Endothelial cell of umbilical vein (primary cell): ENCODE measurements at regions not wholly inside any gene's neighbourhood (a gene's known extent, or its start where the extent isn't known, plus 50 kb on each side); places are given as distances from the start of the nearest gene placed in this dataset.

ENCODE experiments used
- BruUV-seq: library from RNA; stranded (reverse); fragments of 400-500 nt; replicated peaks from 2 replicates; lab custom pipeline; 2021; lab: Mats Ljungman, UMichigan
- CTCF ChIA-PET: fragments of 300-600, 350-600 bp; sonication (Branson Sonifier 250); formaldehyde crosslinking; loops from one replicate; lab custom pipeline; 2021; ENCODE audit warnings: antibody characterized with exemption, inconsistent platforms; lab: Charles Lee
- POLR2A ChIA-PET: fragments of 300-600, 350-600 bp; sonication (Branson Sonifier 250); formaldehyde crosslinking; loops from one replicate; lab custom pipeline; 2021; ENCODE audit warnings: antibody characterized with exemption, inconsistent platforms; lab: Charles Lee
- DNase-seq: peaks from one replicate; pipeline ENCODE4 v3.0.0-alpha.2; 2011; ENCODE audit warnings: low read depth, low spot score
- FAIRE-seq: peaks from 2 replicates; lab custom pipeline; 2011; peaks lifted over from hg19 to GRCh38; lab: Jason Lieb, UNC
- H2AFZ ChIP-seq: 2 replicates; pipeline ENCODE4 v1.6.0; 2012; ENCODE audit warnings: low read depth, low read length, control low read depth, inconsistent platforms
- H3K27ac ChIP-seq: 2 replicates; pipeline ENCODE4 v1.5.1; 2011; ENCODE audit warnings: low read depth, mild to moderate bottlenecking, control low read depth, low read length, moderate library complexity; ENCODE audit not compliant: insufficient read depth
- H3K27me3 ChIP-seq, 2 experiments: 2 replicates each; pipeline versions ENCODE4 v1.6.0 to v1.6.1; 2011; ENCODE audit warnings: low read length in 2 of 2, mixed read lengths in 1 of 2; ENCODE audit not compliant: control insufficient read depth in 2 of 2, insufficient read depth in 2 of 2
- H3K36me3 ChIP-seq, 2 experiments: 2 replicates in 1 of 2; 3 replicates in 1 of 2; pipeline ENCODE4 v1.5.1; 2011; ENCODE audit warnings: low read length in 2 of 2, mild to moderate bottlenecking in 1 of 2, moderate library complexity in 1 of 2; ENCODE audit not compliant: control insufficient read depth in 2 of 2, insufficient read depth in 2 of 2; ENCODE audit errors: extremely low read depth in 1 of 2
- H3K4me1 ChIP-seq: 3 replicates; pipeline ENCODE4 v1.5.1; 2011; ENCODE audit warnings: mild to moderate bottlenecking, low read length; ENCODE audit not compliant: control insufficient read depth, insufficient read depth; ENCODE audit errors: extremely low read depth
- H3K4me2 ChIP-seq: 2 replicates; pipeline ENCODE4 v1.6.1; 2011; ENCODE audit warnings: low read length, control low read depth, mixed read lengths; ENCODE audit not compliant: insufficient read depth
- H3K4me3 ChIP-seq, 3 experiments: fragments of 200-600 bp in 1 of 3; sonication (generic), shearing (Covaris generic) in 1 of 3; replicated peaks in 1 of 3; 2 replicates each; pipeline ENCODE4 v1.5.1; 2011 to 2016; ENCODE audit warnings: control low read depth in 3 of 3, low read length in 3 of 3, mild to moderate bottlenecking in 2 of 3, inconsistent platforms in 1 of 3, low read depth in 1 of 3, moderate library complexity in 1 of 3; ENCODE audit not compliant: insufficient read depth in 1 of 3
- H3K79me2 ChIP-seq: 2 replicates; pipeline ENCODE4 v1.6.0; 2012; ENCODE audit warnings: low read length, inconsistent platforms; ENCODE audit not compliant: control insufficient read depth, insufficient read depth
- H3K9ac ChIP-seq: replicated peaks from 2 replicates; pipeline ENCODE3; 2011; ENCODE audit warnings: low read length, control low read depth; ENCODE audit not compliant: insufficient read depth; ENCODE audit errors: extremely low read depth
- H3K9me1 ChIP-seq: replicated peaks from 3 replicates; pipeline ENCODE4 v1.6.0; 2011; ENCODE audit warnings: mild to moderate bottlenecking, low read length; ENCODE audit not compliant: control insufficient read depth, insufficient read depth; ENCODE audit errors: extremely low read depth
- H3K9me3 ChIP-seq: replicated peaks from 2 replicates; pipeline ENCODE4 v1.5.1; 2012; ENCODE audit warnings: low read length, inconsistent platforms; ENCODE audit not compliant: control insufficient read depth, insufficient read depth
- H4K20me1 ChIP-seq: replicated peaks from 2 replicates; pipeline ENCODE3; 2011; ENCODE audit warnings: mild to moderate bottlenecking, low read length; ENCODE audit not compliant: control insufficient read depth, insufficient read depth; ENCODE audit errors: extremely low read depth
- EZH2 ChIP-seq: IDR thresholded peaks from 2 replicates; pipeline ENCODE4 v1.6.1; 2012; ENCODE audit warnings: borderline replicate concordance, low read depth, mild to moderate bottlenecking, moderate library complexity, low read length, inconsistent platforms; ENCODE audit not compliant: severe bottlenecking
- FOS ChIP-seq: IDR thresholded peaks from 2 replicates; pipeline ENCODE4 v1.6.1; 2011; ENCODE audit warnings: mild to moderate bottlenecking, low read length, moderate library complexity, borderline replicate concordance; ENCODE audit not compliant: insufficient read depth
- GATA2 ChIP-seq: IDR thresholded peaks from 2 replicates; pipeline ENCODE4 v1.7.0; 2011; ENCODE audit warnings: low read depth, mild to moderate bottlenecking, moderate library complexity, mixed read lengths, low read length; ENCODE audit not compliant: insufficient read length, insufficient read depth
- JUN ChIP-seq: IDR thresholded peaks from 2 replicates; pipeline ENCODE4 v1.6.1; 2011; ENCODE audit warnings: borderline replicate concordance, low read depth; ENCODE audit not compliant: insufficient read length, insufficient read depth
- MYC ChIP-seq: IDR thresholded peaks from one replicate; pipeline ENCODE4 v1.6.1; 2011; ENCODE audit warnings: mild to moderate bottlenecking, low read depth, low read length
- POLR2A ChIP-seq: IDR thresholded peaks from 2 replicates; pipeline ENCODE4 v1.6.1; 2012; ENCODE audit warnings: low read depth, mild to moderate bottlenecking, control low read depth, low read length
- POLR2AphosphoS5 ChIP-seq: IDR thresholded peaks from 2 replicates; pipeline ENCODE4 v1.6.1; 2012; ENCODE audit warnings: low read depth, mild to moderate bottlenecking, control low read depth, low read length, moderate library complexity; ENCODE audit not compliant: insufficient read depth
- dilution Hi-C: fragments of 300-500 bp; cut with MboI; formaldehyde crosslinking; loops from one replicate; pipeline ENCODE4 v1.15.0; 2019; ENCODE audit warnings: low sequenced_read_pairs; ENCODE audit not compliant: extremely low pct_ligation_motif_present
- intact Hi-C: fragments of 100-400 bp; cut with micrococcal nuclease; formaldehyde crosslinking; loops from one replicate; pipeline ENCODE4 v1.10.0; 2022
- TF ChIP-seq, protein P1 (sequence below), 2 donors: IDR thresholded peaks; 1 replicate in 1 of 2; 2 replicates in 1 of 2; pipeline ENCODE4 v1.5.1; 2011; ENCODE audit warnings: low read length in 2 of 2, mild to moderate bottlenecking in 2 of 2, moderate library complexity in 2 of 2, control low read depth in 1 of 2, inconsistent platforms in 1 of 2, low read depth in 1 of 2; ENCODE audit not compliant: insufficient read depth in 1 of 2; ENCODE audit errors: extremely low read depth in 1 of 2
- TF ChIP-seq, protein P2 (sequence below): IDR thresholded peaks from 2 replicates; pipeline ENCODE4 v1.6.1; 2011; ENCODE audit not compliant: insufficient read depth, insufficient read length

- Histone ChIP-seq H4K20me1 (no peaks in the 10 kb centered on the region), H3K9me3 (no peaks in the 10 kb centered on the region), H3K36me3 (no peaks in the 10 kb centered on the region), H3K9me1 (no peaks in the 10 kb centered on the region), H3K4me1 (no peaks in the 10 kb centered on the region), H3K4me2 (no peak overlapping the region), H3K9ac (no peak overlapping the region), H2AFZ (no peak overlapping the region), H3K27me3 (no peaks in the 10 kb centered on the region), H3K4me3 (no peak overlapping the region), H3K27ac (no peak overlapping the region), H3K79me2 (no peaks in the 10 kb centered on the region)
- intact Hi-C loops (no loop called here), dilution Hi-C loops (no loop called here)
- CTCF ChIA-PET: no interaction called here
- TF ChIP-seq, protein P1, sequence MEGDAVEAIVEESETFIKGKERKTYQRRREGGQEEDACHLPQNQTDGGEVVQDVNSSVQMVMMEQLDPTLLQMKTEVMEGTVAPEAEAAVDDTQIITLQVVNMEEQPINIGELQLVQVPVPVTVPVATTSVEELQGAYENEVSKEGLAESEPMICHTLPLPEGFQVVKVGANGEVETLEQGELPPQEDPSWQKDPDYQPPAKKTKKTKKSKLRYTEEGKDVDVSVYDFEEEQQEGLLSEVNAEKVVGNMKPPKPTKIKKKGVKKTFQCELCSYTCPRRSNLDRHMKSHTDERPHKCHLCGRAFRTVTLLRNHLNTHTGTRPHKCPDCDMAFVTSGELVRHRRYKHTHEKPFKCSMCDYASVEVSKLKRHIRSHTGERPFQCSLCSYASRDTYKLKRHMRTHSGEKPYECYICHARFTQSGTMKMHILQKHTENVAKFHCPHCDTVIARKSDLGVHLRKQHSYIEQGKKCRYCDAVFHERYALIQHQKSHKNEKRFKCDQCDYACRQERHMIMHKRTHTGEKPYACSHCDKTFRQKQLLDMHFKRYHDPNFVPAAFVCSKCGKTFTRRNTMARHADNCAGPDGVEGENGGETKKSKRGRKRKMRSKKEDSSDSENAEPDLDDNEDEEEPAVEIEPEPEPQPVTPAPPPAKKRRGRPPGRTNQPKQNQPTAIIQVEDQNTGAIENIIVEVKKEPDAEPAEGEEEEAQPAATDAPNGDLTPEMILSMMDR (IDR thresholded peaks at IDR 0.05; ENCODE audit: extremely low read depth in 1 of 2, insufficient read depth in 1 of 2, low read depth in 1 of 2, low read length in 2 of 2): no peak
- TF ChIP-seq, protein P2, sequence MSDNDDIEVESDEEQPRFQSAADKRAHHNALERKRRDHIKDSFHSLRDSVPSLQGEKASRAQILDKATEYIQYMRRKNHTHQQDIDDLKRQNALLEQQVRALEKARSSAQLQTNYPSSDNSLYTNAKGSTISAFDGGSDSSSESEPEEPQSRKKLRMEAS: no peak
- TF ChIP-seq EZH2 (no peak), GATA2 (no peak), POLR2AphosphoS5 (no peak), FOS (no peak), MYC (no peak), POLR2A (no peak), JUN (no peak)
- POLR2A ChIA-PET: no interaction called here
- no TSS peak for BruUV-seq
- FAIRE-seq: no peak
- no peak for DNase-seq
Observed at GRCh38 chr14:36238666-36239363, 62.3 kb upstream of the PTCSC3 start.
